ENCODE measurements at regions not wholly inside any gene's neighbourhood (a gene's known extent, or its start where the extent isn't known, plus 50 kb on each side); places are given as distances from the start of the nearest gene placed in this dataset.

DNA sequence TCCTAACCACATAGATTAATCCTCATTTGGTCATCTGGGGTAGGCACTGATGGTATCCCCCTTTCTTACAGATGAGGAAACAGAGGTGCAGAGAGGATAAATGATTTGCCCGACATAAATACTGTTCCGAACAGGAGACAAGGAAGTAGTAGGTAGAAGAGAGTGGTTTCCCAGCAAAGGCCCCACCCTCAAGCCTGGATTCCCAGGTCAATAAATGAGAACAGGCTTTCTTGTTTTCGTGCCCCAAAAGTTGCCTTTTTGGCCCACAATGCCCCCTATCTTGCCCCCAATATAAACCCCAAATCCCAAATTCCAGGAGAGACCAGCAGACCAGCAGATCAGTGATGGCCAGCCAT is 125.5 kb upstream of the PRR20G start:
- Histone ChIP-seq H3K9me3 (ENCODE audit: low read length) (no peaks in the 10 kb centered on the region), H3K9me2 (ENCODE audit: insufficient read depth, low read length) (no peaks in the 10 kb centered on the region), H3K79me2 (replicated peaks; ENCODE audit: insufficient read depth, low read length) (no peaks in the 10 kb centered on the region), H3K9ac (ENCODE audit: low read length) (no peak overlapping the region), H4K20me1 (ENCODE audit: insufficient read depth) (no peaks in the 10 kb centered on the region), H2AFZ (ENCODE audit: low read depth, low read length) (no peak overlapping the region), H3K36me3 (ENCODE audit: insufficient read depth, low read length) (no peaks in the 10 kb centered on the region), H3K4me2 (ENCODE audit: low read length) (no peak overlapping the region), H3K4me3 (ENCODE audit: low read length) (no peak overlapping the region), H3K27me3 (ENCODE audit: insufficient read depth, low read depth, low read length) (no peaks in the 10 kb centered on the region), H3K27ac (ENCODE audit: low read length) (no peak overlapping the region), H3F3A (ENCODE audit: insufficient read depth, low read length, poor library complexity, severe bottlenecking) (no peaks in the 10 kb centered on the region)
- no peak for TF ChIP-seq MXI1 (conservative IDR thresholded peaks at IDR 0.05; ENCODE audit: poor library complexity, severe bottlenecking)
- TF ChIP-seq, protein P1, sequence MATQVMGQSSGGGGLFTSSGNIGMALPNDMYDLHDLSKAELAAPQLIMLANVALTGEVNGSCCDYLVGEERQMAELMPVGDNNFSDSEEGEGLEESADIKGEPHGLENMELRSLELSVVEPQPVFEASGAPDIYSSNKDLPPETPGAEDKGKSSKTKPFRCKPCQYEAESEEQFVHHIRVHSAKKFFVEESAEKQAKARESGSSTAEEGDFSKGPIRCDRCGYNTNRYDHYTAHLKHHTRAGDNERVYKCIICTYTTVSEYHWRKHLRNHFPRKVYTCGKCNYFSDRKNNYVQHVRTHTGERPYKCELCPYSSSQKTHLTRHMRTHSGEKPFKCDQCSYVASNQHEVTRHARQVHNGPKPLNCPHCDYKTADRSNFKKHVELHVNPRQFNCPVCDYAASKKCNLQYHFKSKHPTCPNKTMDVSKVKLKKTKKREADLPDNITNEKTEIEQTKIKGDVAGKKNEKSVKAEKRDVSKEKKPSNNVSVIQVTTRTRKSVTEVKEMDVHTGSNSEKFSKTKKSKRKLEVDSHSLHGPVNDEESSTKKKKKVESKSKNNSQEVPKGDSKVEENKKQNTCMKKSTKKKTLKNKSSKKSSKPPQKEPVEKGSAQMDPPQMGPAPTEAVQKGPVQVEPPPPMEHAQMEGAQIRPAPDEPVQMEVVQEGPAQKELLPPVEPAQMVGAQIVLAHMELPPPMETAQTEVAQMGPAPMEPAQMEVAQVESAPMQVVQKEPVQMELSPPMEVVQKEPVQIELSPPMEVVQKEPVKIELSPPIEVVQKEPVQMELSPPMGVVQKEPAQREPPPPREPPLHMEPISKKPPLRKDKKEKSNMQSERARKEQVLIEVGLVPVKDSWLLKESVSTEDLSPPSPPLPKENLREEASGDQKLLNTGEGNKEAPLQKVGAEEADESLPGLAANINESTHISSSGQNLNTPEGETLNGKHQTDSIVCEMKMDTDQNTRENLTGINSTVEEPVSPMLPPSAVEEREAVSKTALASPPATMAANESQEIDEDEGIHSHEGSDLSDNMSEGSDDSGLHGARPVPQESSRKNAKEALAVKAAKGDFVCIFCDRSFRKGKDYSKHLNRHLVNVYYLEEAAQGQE (IDR thresholded peaks at IDR 0.05; ENCODE audit: borderline replicate concordance) = no peak
- TF ChIP-seq POLR2AphosphoS5 (IDR thresholded peaks at IDR 0.05) = no peak
- TF ChIP-seq EP300 (conservative IDR thresholded peaks at IDR 0.05; ENCODE audit: poor library complexity, severe bottlenecking) = no peak
- no peak for TF ChIP-seq SMC3 (conservative IDR thresholded peaks at IDR 0.05; ENCODE audit: poor library complexity)
- no peak for TF ChIP-seq RAD21 (conservative IDR thresholded peaks at IDR 0.05)
- TF ChIP-seq, protein P2, sequence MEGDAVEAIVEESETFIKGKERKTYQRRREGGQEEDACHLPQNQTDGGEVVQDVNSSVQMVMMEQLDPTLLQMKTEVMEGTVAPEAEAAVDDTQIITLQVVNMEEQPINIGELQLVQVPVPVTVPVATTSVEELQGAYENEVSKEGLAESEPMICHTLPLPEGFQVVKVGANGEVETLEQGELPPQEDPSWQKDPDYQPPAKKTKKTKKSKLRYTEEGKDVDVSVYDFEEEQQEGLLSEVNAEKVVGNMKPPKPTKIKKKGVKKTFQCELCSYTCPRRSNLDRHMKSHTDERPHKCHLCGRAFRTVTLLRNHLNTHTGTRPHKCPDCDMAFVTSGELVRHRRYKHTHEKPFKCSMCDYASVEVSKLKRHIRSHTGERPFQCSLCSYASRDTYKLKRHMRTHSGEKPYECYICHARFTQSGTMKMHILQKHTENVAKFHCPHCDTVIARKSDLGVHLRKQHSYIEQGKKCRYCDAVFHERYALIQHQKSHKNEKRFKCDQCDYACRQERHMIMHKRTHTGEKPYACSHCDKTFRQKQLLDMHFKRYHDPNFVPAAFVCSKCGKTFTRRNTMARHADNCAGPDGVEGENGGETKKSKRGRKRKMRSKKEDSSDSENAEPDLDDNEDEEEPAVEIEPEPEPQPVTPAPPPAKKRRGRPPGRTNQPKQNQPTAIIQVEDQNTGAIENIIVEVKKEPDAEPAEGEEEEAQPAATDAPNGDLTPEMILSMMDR (IDR thresholded peaks at IDR 0.05; ENCODE audit: poor library complexity, severe bottlenecking) = no peak
- no peak for TF ChIP-seq EZH2 (IDR thresholded peaks at IDR 0.05; ENCODE audit: borderline replicate concordance, insufficient read depth, low read length, poor library complexity, severe bottlenecking)
- no peak for TF ChIP-seq TAF1 (IDR thresholded peaks at IDR 0.05; ENCODE audit: low read depth)

- no peaks in the 10 kb centered on the region for H4K20me1 ChIP-seq (ENCODE audit: insufficient read depth)
- H2AFZ ChIP-seq (ENCODE audit: low read depth, low read length) = no peak overlapping the region
- no peak overlapping the region for H3K27ac ChIP-seq (ENCODE audit: low read length)
Observed at GRCh38 chr3:127412578-127413317, 124.9 kb upstream of the PRR20G start.

More at GRCh38 chr3:127412578-127413317, 124.9 kb upstream of the PRR20G start:
- no peaks in the 10 kb centered on the region for H3K79me2 ChIP-seq (replicated peaks; ENCODE audit: insufficient read depth, low read length)
- no peaks in the 10 kb centered on the region for H3K9me3 ChIP-seq (ENCODE audit: low read length)
- TF ChIP-seq MXI1 (conservative IDR thresholded peaks at IDR 0.05; ENCODE audit: poor library complexity, severe bottlenecking) (no peak), EZH2 (IDR thresholded peaks at IDR 0.05; ENCODE audit: borderline replicate concordance, insufficient read depth, low read length, poor library complexity, severe bottlenecking) (no peak), EP300 (conservative IDR thresholded peaks at IDR 0.05; ENCODE audit: poor library complexity, severe bottlenecking) (no peak), RAD21 (conservative IDR thresholded peaks at IDR 0.05) (no peak), TAF1 (IDR thresholded peaks at IDR 0.05; ENCODE audit: low read depth) (no peak), POLR2AphosphoS5 (IDR thresholded peaks at IDR 0.05) (no peak), SMC3 (conservative IDR thresholded peaks at IDR 0.05; ENCODE audit: poor library complexity) (no peak)
- TF ChIP-seq, protein P2 (IDR thresholded peaks at IDR 0.05; ENCODE audit: poor library complexity, severe bottlenecking) = no peak
- TF ChIP-seq, protein P1 (IDR thresholded peaks at IDR 0.05; ENCODE audit: borderline replicate concordance) = no peak
- no peaks in the 10 kb centered on the region for H3K9me2 ChIP-seq (ENCODE audit: insufficient read depth, low read length)
- no peaks in the 10 kb centered on the region for H3F3A ChIP-seq (ENCODE audit: insufficient read depth, low read length, poor library complexity, severe bottlenecking)
- H3K4me2 ChIP-seq (ENCODE audit: low read length) = no peak overlapping the region
- H3K9ac ChIP-seq (ENCODE audit: low read length) = no peak overlapping the region
- H3K4me3 ChIP-seq (ENCODE audit: low read length) = no peak overlapping the region
- H3K27me3 ChIP-seq (ENCODE audit: insufficient read depth, low read depth, low read length) = no peaks in the 10 kb centered on the region
- H3K36me3 ChIP-seq (ENCODE audit: insufficient read depth, low read length) = no peaks in the 10 kb centered on the region

Measured in neural cell (in vitro differentiated cells).